GM19035 (cell line): ENCODE measurements at regions not wholly inside any gene's neighbourhood (a gene's known extent, or its start where the extent isn't known, plus 50 kb on each side); places are given as distances from the start of the nearest gene placed in this dataset.

ENCODE experiments used
- ATAC-seq: cut with Tn5 transposase; IDR thresholded peaks from one replicate; pipeline ENCODE4 v1.9.1; 2021; ENCODE audit not compliant: unreplicated experiment

- no peak for ATAC-seq
Observed at GRCh38 chr21:32216293-32216692, 62.6 kb downstream of the MIS18A start.

GRCh38 chr21:32215306-32215685 lies 63.6 kb downstream of the MIS18A start:
- ATAC-seq = no peak

GRCh38 chr21:32214654-32215305 lies 64.1 kb downstream of the MIS18A start:
- no peak for ATAC-seq

GRCh38 chr21:32212116-32212515 lies 66.7 kb downstream of the MIS18A start:
- ATAC-seq = no peak

- ATAC-seq = no peak
Observed at GRCh38 chr21:32211306-32211705, 67.5 kb downstream of the MIS18A start.

GRCh38 chr21:32209580-32209979 lies 69.3 kb downstream of the MIS18A start:
- no peak for ATAC-seq

GRCh38 chr21:32207406-32207716 lies 71.5 kb downstream of the MIS18A start:
- no peak for ATAC-seq

GRCh38 chr21:32206631-32207405 lies 72.0 kb downstream of the MIS18A start:
- ATAC-seq = no peak

- ATAC-seq = no peak
Observed at GRCh38 chr21:32203877-32204480, 74.9 kb downstream of the MIS18A start.

GRCh38 chr21:32200029-32200428 lies 78.8 kb downstream of the MIS18A start:
- ATAC-seq = no peak

GRCh38 chr21:32198384-32198783 lies 80.5 kb downstream of the MIS18A start:
- no peak for ATAC-seq

- ATAC-seq = no peak
Observed at GRCh38 chr21:32197896-32198295, 81.0 kb downstream of the MIS18A start.

- ATAC-seq = no peak
Observed at GRCh38 chr21:32196001-32196400, 82.8 kb downstream of the MIS18A start.

GRCh38 chr21:32193098-32193465 lies 85.8 kb downstream of the MIS18A start:
- ATAC-seq = no peak

- no peak for ATAC-seq
Observed at GRCh38 chr21:32192291-32193097, 86.4 kb downstream of the MIS18A start.

GRCh38 chr21:32190493-32191144 lies 88.2 kb downstream of the MIS18A start:
- ATAC-seq = no peak

- ATAC-seq = no peak
Observed at GRCh38 chr21:32189688-32190483, 89.0 kb downstream of the MIS18A start.

GRCh38 chr21:32186804-32187203 lies 92.0 kb downstream of the MIS18A start:
- no peak for ATAC-seq

GRCh38 chr21:32185726-32186125 lies 93.1 kb downstream of the MIS18A start:
- ATAC-seq = no peak

GRCh38 chr21:32185103-32185502 lies 93.7 kb downstream of the MIS18A start:
- no peak for ATAC-seq
